K562 (cell line): ENCODE measurements at regions not wholly inside any gene's neighbourhood (a gene's known extent, or its start where the extent isn't known, plus 50 kb on each side); places are given as distances from the start of the nearest gene placed in this dataset.

Experiments
- ARID2 ChIP-seq: fragments of 450-650 bp; IDR thresholded peaks from 2 replicates; pipeline ENCODE4 v1.6.1; 2017; ENCODE audit warnings: antibody characterized with exemption, mild to moderate bottlenecking
- CREB3L1 ChIP-seq: fragments of 450-650 bp; IDR thresholded peaks from 2 replicates; pipeline ENCODE4 v1.6.1; 2014; ENCODE audit warnings: low read depth, mild to moderate bottlenecking, moderate library complexity, borderline replicate concordance
- CTCF ChIP-seq, 3 experiments: IDR thresholded peaks in 2 of 3; conservative IDR thresholded peaks in 1 of 3; 2 replicates each; pipeline ENCODE4 v1.5.1; 2011 to 2012; ENCODE audit warnings: low read length in 3 of 3, mild to moderate bottlenecking in 3 of 3, control low read depth in 2 of 3, improper control_type of control experiment in 1 of 3, inconsistent platforms in 1 of 3, low read depth in 1 of 3, mixed read lengths in 1 of 3, moderate library complexity in 1 of 3; ENCODE audit not compliant: insufficient read depth in 2 of 3
- GABPA ChIP-seq: fragments of 200-800 bp; sonication (Bioruptor generic); conservative IDR thresholded peaks from 2 replicates; pipeline ENCODE4 v1.6.1; 2016; ENCODE audit warnings: low read depth, missing genetic modification characterization, missing compliant biosample characterization
- GATA2 ChIP-seq: sonication (generic); formaldehyde crosslinking; IDR thresholded peaks from 2 replicates; pipeline ENCODE4 v1.4.0; 2020; ENCODE audit warnings: mild to moderate bottlenecking, missing genetic modification reagents
- GATAD2B ChIP-seq: fragments of 450-650 bp; IDR thresholded peaks from 2 replicates; pipeline ENCODE4 v1.6.1; 2017; ENCODE audit warnings: mild to moderate bottlenecking, borderline replicate concordance
- HCFC1 ChIP-seq: IDR thresholded peaks from 2 replicates; pipeline ENCODE4 v1.6.1; 2012; ENCODE audit warnings: low read depth, low read length, improper control_type of control experiment
- HNRNPUL1 ChIP-seq: fragments of 200-400 bp; formaldehyde crosslinking; IDR thresholded peaks from 2 replicates; pipeline ENCODE4 v1.6.1; 2017; ENCODE audit warnings: low read length
- MAX ChIP-seq: sonication (generic); formaldehyde crosslinking; IDR thresholded peaks from 2 replicates; pipeline ENCODE4 v1.9.0; 2022; ENCODE audit warnings: mild to moderate bottlenecking, missing genetic modification reagents
- POLR2A ChIP-seq: fragments of 450-650 bp; conservative IDR thresholded peaks from 2 replicates; pipeline ENCODE4 v1.6.1; 2016
- POLR2AphosphoS5 ChIP-seq: IDR thresholded peaks from 2 replicates; pipeline ENCODE4 v1.6.1; 2011; ENCODE audit warnings: mild to moderate bottlenecking, low read depth, low read length, moderate library complexity; ENCODE audit not compliant: control insufficient read depth, insufficient read depth
- SMARCC2 ChIP-seq: fragments of 450-650 bp; IDR thresholded peaks from 2 replicates; pipeline ENCODE4 v1.6.1; 2017; ENCODE audit warnings: antibody characterized with exemption, moderate library complexity, mild to moderate bottlenecking, low read depth
- TF ChIP-seq, protein P1 (sequence below): sonication (generic); formaldehyde crosslinking; IDR thresholded peaks from 2 replicates; pipeline ENCODE4 v1.5.0; 2020; ENCODE audit warnings: missing genetic modification reagents

DNA sequence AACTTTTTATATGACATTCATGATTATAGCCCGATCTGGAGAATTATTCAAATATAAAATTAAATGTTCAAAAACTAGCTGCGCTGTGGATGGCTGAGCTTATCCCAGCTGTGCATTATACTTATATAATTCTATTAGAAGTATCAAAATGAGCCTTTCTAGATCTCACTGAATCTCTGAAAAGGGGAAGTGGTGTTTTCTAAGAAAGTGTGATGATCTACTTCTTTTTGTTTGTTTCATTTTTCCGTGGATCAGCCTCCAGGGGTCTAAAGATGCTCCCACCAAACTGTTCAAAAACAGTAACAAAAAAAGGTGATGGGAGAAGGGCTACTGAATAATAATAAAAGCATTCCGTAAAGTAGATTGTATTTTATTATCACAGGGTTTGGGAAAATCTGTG lies 411.3 kb upstream of the PSMD7 start:
- no peak for TF ChIP-seq POLR2A
- TF ChIP-seq CTCF (IDR thresholded peaks at IDR 0.05 in 2 of 3, conservative IDR thresholded peaks at IDR 0.05 in 1 of 3; ENCODE audit: insufficient read depth in 2 of 3, low read depth in 1 of 3, low read length in 3 of 3): no peak
- TF ChIP-seq CREB3L1: no peak
- TF ChIP-seq GABPA: no peak
- TF ChIP-seq HNRNPUL1: no peak
- TF ChIP-seq GATA2: no peak
- TF ChIP-seq GATAD2B: no peak
- TF ChIP-seq POLR2AphosphoS5: no peak
- TF ChIP-seq ARID2: no peak
- TF ChIP-seq SMARCC2: no peak
- TF ChIP-seq, protein P1, sequence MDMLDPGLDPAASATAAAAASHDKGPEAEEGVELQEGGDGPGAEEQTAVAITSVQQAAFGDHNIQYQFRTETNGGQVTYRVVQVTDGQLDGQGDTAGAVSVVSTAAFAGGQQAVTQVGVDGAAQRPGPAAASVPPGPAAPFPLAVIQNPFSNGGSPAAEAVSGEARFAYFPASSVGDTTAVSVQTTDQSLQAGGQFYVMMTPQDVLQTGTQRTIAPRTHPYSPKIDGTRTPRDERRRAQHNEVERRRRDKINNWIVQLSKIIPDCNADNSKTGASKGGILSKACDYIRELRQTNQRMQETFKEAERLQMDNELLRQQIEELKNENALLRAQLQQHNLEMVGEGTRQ (CRISPR knock-in tag): no peak
- TF ChIP-seq MAX (CRISPR knock-in tag): no peak
- no peak for TF ChIP-seq HCFC1
